DOHH2 (cell line): ENCODE measurements at regions not wholly inside any gene's neighbourhood (a gene's known extent, or its start where the extent isn't known, plus 50 kb on each side); places are given as distances from the start of the nearest gene placed in this dataset.

ENCODE experiments used
- EZH2phosphoT487 ChIP-seq: fragments of 200-600 bp; sonication (generic); IDR thresholded peaks from 2 replicates; pipeline ENCODE4 v1.6.1; 2017; ENCODE audit warnings: borderline replicate concordance, mild to moderate bottlenecking, antibody characterized with exemption, low read length, moderate library complexity, mixed read lengths
- TF ChIP-seq, protein P1 (sequence below): fragments of 200-600 bp; sonication (generic); IDR thresholded peaks from one replicate; pipeline ENCODE4 v1.5.1; 2014; ENCODE audit warnings: antibody characterized with exemption, mild to moderate bottlenecking, low read depth, low read length; ENCODE audit not compliant: poor library complexity, severe bottlenecking

DNA sequence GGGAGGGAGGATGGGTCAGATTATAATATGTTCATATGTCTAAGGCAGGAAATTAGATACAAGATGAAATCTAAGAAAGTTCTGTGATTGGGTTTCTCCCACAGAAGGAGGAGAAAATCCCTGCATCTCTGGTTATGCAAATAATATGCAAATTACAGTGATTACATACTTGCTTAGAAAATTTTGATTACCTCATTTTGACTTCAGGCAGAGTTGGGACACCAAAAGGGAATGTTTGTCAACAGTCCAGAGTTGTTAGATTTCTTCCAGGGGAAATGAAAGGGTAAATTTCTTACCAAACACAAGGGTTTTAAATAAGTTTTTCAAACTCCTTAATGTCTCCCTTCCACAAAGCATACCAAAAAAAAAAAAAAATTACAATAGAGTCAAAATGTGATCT is 101.4 kb upstream of the STEAP1B start:
- TF ChIP-seq, protein P1, sequence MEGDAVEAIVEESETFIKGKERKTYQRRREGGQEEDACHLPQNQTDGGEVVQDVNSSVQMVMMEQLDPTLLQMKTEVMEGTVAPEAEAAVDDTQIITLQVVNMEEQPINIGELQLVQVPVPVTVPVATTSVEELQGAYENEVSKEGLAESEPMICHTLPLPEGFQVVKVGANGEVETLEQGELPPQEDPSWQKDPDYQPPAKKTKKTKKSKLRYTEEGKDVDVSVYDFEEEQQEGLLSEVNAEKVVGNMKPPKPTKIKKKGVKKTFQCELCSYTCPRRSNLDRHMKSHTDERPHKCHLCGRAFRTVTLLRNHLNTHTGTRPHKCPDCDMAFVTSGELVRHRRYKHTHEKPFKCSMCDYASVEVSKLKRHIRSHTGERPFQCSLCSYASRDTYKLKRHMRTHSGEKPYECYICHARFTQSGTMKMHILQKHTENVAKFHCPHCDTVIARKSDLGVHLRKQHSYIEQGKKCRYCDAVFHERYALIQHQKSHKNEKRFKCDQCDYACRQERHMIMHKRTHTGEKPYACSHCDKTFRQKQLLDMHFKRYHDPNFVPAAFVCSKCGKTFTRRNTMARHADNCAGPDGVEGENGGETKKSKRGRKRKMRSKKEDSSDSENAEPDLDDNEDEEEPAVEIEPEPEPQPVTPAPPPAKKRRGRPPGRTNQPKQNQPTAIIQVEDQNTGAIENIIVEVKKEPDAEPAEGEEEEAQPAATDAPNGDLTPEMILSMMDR = no peak
- no peak for TF ChIP-seq EZH2phosphoT487
